B cell (primary cell): ENCODE measurements at regions not wholly inside any gene's neighbourhood (a gene's known extent, or its start where the extent isn't known, plus 50 kb on each side); places are given as distances from the start of the nearest gene placed in this dataset.

Source experiments
- ATAC-seq: fragments of 200-7000 bp; cut with Tn5 transposase; one replicate; pipeline ENCODE4 v1.10.0; 2021; ENCODE audit warnings: low read depth, mild to moderate bottlenecking, moderate number of reproducible peaks, moderate library complexity
- CTCF ChIA-PET: fragments of 350-600 bp; sonication (Branson Sonifier 250); formaldehyde crosslinking; loops from one replicate; lab custom pipeline; 2021; ENCODE audit warnings: antibody characterized with exemption, inconsistent platforms; lab: Charles Lee
- POLR2A ChIA-PET: fragments of 350-600 bp; sonication (Branson Sonifier 250); formaldehyde crosslinking; loops from one replicate; lab custom pipeline; 2021; ENCODE audit warnings: antibody characterized with exemption; lab: Charles Lee
- DNase-seq: peaks from one replicate; pipeline ENCODE4 v3.0.0; 2013
- H2AFZ ChIP-seq: 2 replicates; pipeline ENCODE4 v1.6.1; 2012; ENCODE audit warnings: mild to moderate bottlenecking, low read depth, low read length; ENCODE audit not compliant: insufficient read depth, poor library complexity, severe bottlenecking
- H3K27ac ChIP-seq, 2 donors: 1 replicate in 1 of 2; 2 replicates in 1 of 2; pipeline ENCODE4 v1.5.1; 2012 to 2013; ENCODE audit warnings: low read length in 2 of 2, mild to moderate bottlenecking in 2 of 2, moderate library complexity in 1 of 2
- H3K27me3 ChIP-seq, 4 experiments: fragments of 200-600 bp in 1 of 4; sonication (generic) in 1 of 4; replicated peaks in 1 of 4; 1 replicate in 2 of 4; 2 replicates in 2 of 4; pipeline versions ENCODE4 v1.6.1 to v1.7.0; 2013 to 2016; ENCODE audit warnings: low read length in 3 of 4, mild to moderate bottlenecking in 2 of 4, mixed read lengths in 1 of 4, moderate library complexity in 1 of 4; ENCODE audit not compliant: insufficient read depth in 4 of 4, control insufficient read depth in 3 of 4; ENCODE audit errors: control extremely low read depth in 1 of 4
- H3K36me3 ChIP-seq, 2 experiments: replicated peaks in 1 of 2; 1 replicate in 1 of 2; 2 replicates in 1 of 2; pipeline versions ENCODE4 v1.6.1 to v1.7.1; 2013; ENCODE audit warnings: low read length in 1 of 2; ENCODE audit not compliant: insufficient read depth in 2 of 2, control insufficient read depth in 1 of 2; ENCODE audit errors: control extremely low read depth in 1 of 2, extremely low read depth in 1 of 2
- H3K4me1 ChIP-seq, 2 donors: fragments of 200-600 bp in 1 of 2; sonication (generic) in 1 of 2; 1 replicate in 1 of 2; 2 replicates in 1 of 2; pipeline versions ENCODE4 v1.5.1 to v1.6.1; 2013 to 2017; ENCODE audit warnings: low read length in 2 of 2; ENCODE audit not compliant: control insufficient read depth in 2 of 2, insufficient read depth in 2 of 2
- H3K4me2 ChIP-seq: replicated peaks from 2 replicates; pipeline ENCODE3; 2012; ENCODE audit warnings: mild to moderate bottlenecking, low read depth, low read length; ENCODE audit not compliant: poor library complexity, severe bottlenecking
- H3K4me3 ChIP-seq, 5 experiments: fragments of 200-600 bp in 1 of 5; sonication (generic) in 1 of 5; 1 replicate in 3 of 5; 2 replicates in 2 of 5; pipeline versions ENCODE4 v1.5.1 to v1.7.0; 2011 to 2016; ENCODE audit warnings: low read length in 4 of 5, mild to moderate bottlenecking in 4 of 5, low read depth in 2 of 5, control low read depth in 1 of 5, moderate library complexity in 1 of 5; ENCODE audit not compliant: insufficient read depth in 1 of 5; ENCODE audit errors: control extremely low read depth in 1 of 5, extremely low read depth in 1 of 5
- H3K79me2 ChIP-seq: fragments of 200-600 bp; sonication (generic); one replicate; pipeline ENCODE4 v1.6.0; 2016; ENCODE audit warnings: low read length; ENCODE audit not compliant: control insufficient read depth, insufficient read depth
- H3K9ac ChIP-seq: fragments of 200-600 bp; sonication (generic); 2 replicates; pipeline ENCODE4 v1.6.1; 2017; ENCODE audit warnings: mild to moderate bottlenecking, low read length, moderate library complexity
- H3K9me3 ChIP-seq, 3 donors: one replicate each; pipeline versions ENCODE4 v1.6.1 to v1.7.1; 2013; ENCODE audit warnings: low read length in 2 of 3; ENCODE audit not compliant: control insufficient read depth in 2 of 3, insufficient read depth in 1 of 3; ENCODE audit errors: control extremely low read depth in 1 of 3
- H4K20me1 ChIP-seq: 2 replicates; pipeline ENCODE4 v1.6.0; 2012; ENCODE audit warnings: mild to moderate bottlenecking, low read length; ENCODE audit not compliant: insufficient read depth, control insufficient read depth, poor library complexity, severe bottlenecking
- H3K27ac Mint-ChIP-seq: one replicate; pipeline ENCODE4 v1.8.0; 2021; ENCODE audit warnings: mixed read lengths
- H3K27me3 Mint-ChIP-seq: one replicate; pipeline ENCODE4 v1.8.0; 2021; ENCODE audit warnings: mixed read lengths
- H3K4me1 Mint-ChIP-seq: one replicate; pipeline ENCODE4 v1.8.0; 2021; ENCODE audit warnings: mixed read lengths
- H3K4me3 Mint-ChIP-seq: one replicate; pipeline ENCODE4 v1.8.0; 2021; ENCODE audit warnings: mixed read lengths
- H3K9me3 Mint-ChIP-seq: one replicate; pipeline ENCODE4 v1.8.0; 2022; ENCODE audit warnings: mixed read lengths; ENCODE audit not compliant: insufficient read depth
- CTCF ChIP-seq: fragments of 200-600 bp; IDR thresholded peaks from one replicate; pipeline ENCODE4 v1.8.0; 2022; ENCODE audit warnings: antibody characterized with exemption, mild to moderate bottlenecking
- EZH2 ChIP-seq: IDR thresholded peaks from 2 replicates; pipeline ENCODE4 v1.6.1; 2012; ENCODE audit warnings: borderline replicate concordance, low read depth, mild to moderate bottlenecking, moderate library complexity, low read length; ENCODE audit not compliant: insufficient read depth, poor library complexity, severe bottlenecking
- WGBS: methylation state at CpG from one replicate; pipeline ENCODE4 v1.1.5; 2013; ENCODE audit warnings: missing lambda C conversion rate; ENCODE audit not compliant: insufficient coverage; 5-methylcytosine and 5-hydroxymethylcytosine counted together
- intact Hi-C: fragments of 100-400 bp; cut with micrococcal nuclease; formaldehyde crosslinking; loops from one replicate; pipeline ENCODE4 v1.10.0; 2022

GRCh38 chr1:217153361-217153760 is 430.1 kb upstream of the ESRRG start:
- H2AFZ ChIP-seq = no peak overlapping the region
- no peak overlapping the region for H3K27ac Mint-ChIP-seq
- no peaks in the 10 kb centered on the region for H3K79me2 ChIP-seq
- DNase-seq = no peak
- no peaks in the 10 kb centered on the region for H3K9me3 Mint-ChIP-seq
- no CpG with 5 or more reads among the region's 4 CpGs for WGBS
- no peaks in the 10 kb centered on the region for H4K20me1 ChIP-seq
- no peak overlapping the region for H3K4me3 Mint-ChIP-seq
- no peaks in the 10 kb centered on the region for H3K9me3 ChIP-seq
- no peak for TF ChIP-seq CTCF
- no peak for TF ChIP-seq EZH2
- H3K4me1 ChIP-seq = no peaks in the 10 kb centered on the region
- no peak overlapping the region for H3K9ac ChIP-seq
- intact Hi-C loops = no loop called here
- H3K4me1 Mint-ChIP-seq = no peaks in the 10 kb centered on the region
- no peaks in the 10 kb centered on the region for H3K27me3 ChIP-seq
- no peaks in the 10 kb centered on the region for H3K36me3 ChIP-seq
- no peaks in the 10 kb centered on the region for H3K27me3 Mint-ChIP-seq
- no peak overlapping the region for H3K4me2 ChIP-seq
- H3K27ac ChIP-seq = no peak overlapping the region
- no peak for ATAC-seq
- ChIA-PET POLR2A (no interaction called here), CTCF (no interaction called here)
- H3K4me3 ChIP-seq = no peak overlapping the region

GRCh38 chr1:217150366-217150765 is 427.1 kb upstream of the ESRRG start:
- ChIA-PET CTCF (no interaction called here), POLR2A (no interaction called here)
- no peak overlapping the region for H3K27ac ChIP-seq
- H2AFZ ChIP-seq = no peak overlapping the region
- no peak overlapping the region for H3K4me3 Mint-ChIP-seq
- no peaks in the 10 kb centered on the region for H3K4me1 ChIP-seq
- no peaks in the 10 kb centered on the region for H3K27me3 ChIP-seq
- TF ChIP-seq EZH2 = no peak
- no peak for TF ChIP-seq CTCF
- DNase-seq (no peak), ATAC-seq (no peak)
- H3K27ac Mint-ChIP-seq = no peak overlapping the region
- no peaks in the 10 kb centered on the region for H3K79me2 ChIP-seq
- no peaks in the 10 kb centered on the region for H3K36me3 ChIP-seq
- H4K20me1 ChIP-seq = no peaks in the 10 kb centered on the region
- no peak overlapping the region for H3K4me2 ChIP-seq
- no peak overlapping the region for H3K9ac ChIP-seq
- intact Hi-C loops = no loop called here
- no peaks in the 10 kb centered on the region for H3K9me3 ChIP-seq
- H3K4me1 Mint-ChIP-seq = no peaks in the 10 kb centered on the region
- H3K4me3 ChIP-seq = no peak overlapping the region
- no peaks in the 10 kb centered on the region for H3K27me3 Mint-ChIP-seq
- peaks cover under 1% of the 10 kb centered on the region for H3K9me3 Mint-ChIP-seq
